H9 (cell line): ENCODE measurements at regions not wholly inside any gene's neighbourhood (a gene's known extent, or its start where the extent isn't known, plus 50 kb on each side); places are given as distances from the start of the nearest gene placed in this dataset.

Experiments
- DNase-seq: peaks from one replicate; pipeline ENCODE4 v3.0.0-alpha.2; 2017
- H2AFZ ChIP-seq: one replicate; pipeline ENCODE4 v1.6.1; 2013; ENCODE audit warnings: mild to moderate bottlenecking, low read length, control low read depth, moderate library complexity
- H2AK5ac ChIP-seq: 2 replicates; pipeline ENCODE4 v1.6.1; 2013; ENCODE audit warnings: low read length, control low read depth, mixed read lengths; ENCODE audit not compliant: insufficient read length
- H2BK120ac ChIP-seq: one replicate; pipeline ENCODE4 v1.6.1; 2013; ENCODE audit warnings: low read depth, mild to moderate bottlenecking, low read length, control low read depth, inconsistent platforms; ENCODE audit not compliant: poor library complexity, severe bottlenecking
- H2BK12ac ChIP-seq: 2 replicates; pipeline ENCODE4 v1.6.1; 2013; ENCODE audit warnings: low read length, control low read depth, mixed read lengths, low read depth; ENCODE audit not compliant: insufficient read length
- H2BK15ac ChIP-seq: 2 replicates; pipeline ENCODE4 v1.6.1; 2013; ENCODE audit warnings: low read depth, low read length, control low read depth
- H2BK20ac ChIP-seq: one replicate; pipeline ENCODE4 v1.6.1; 2013; ENCODE audit warnings: low read depth, mild to moderate bottlenecking, low read length, control low read depth, inconsistent platforms; ENCODE audit not compliant: poor library complexity, severe bottlenecking
- H2BK5ac ChIP-seq: 2 replicates; pipeline ENCODE4 v1.6.1; 2013; ENCODE audit warnings: low read length, control low read depth, mixed read lengths; ENCODE audit not compliant: insufficient read length
- H3K14ac ChIP-seq: 2 replicates; pipeline ENCODE4 v1.6.1; 2013; ENCODE audit warnings: low read length, control low read depth; ENCODE audit not compliant: insufficient read depth
- H3K18ac ChIP-seq: 2 replicates; pipeline ENCODE4 v1.6.1; 2013; ENCODE audit warnings: low read depth, mild to moderate bottlenecking, mixed read lengths, low read length, control low read depth; ENCODE audit not compliant: insufficient read length
- H3K23ac ChIP-seq: 2 replicates; pipeline ENCODE4 v1.6.1; 2013; ENCODE audit warnings: low read length, control low read depth, mixed read lengths, low read depth; ENCODE audit not compliant: insufficient read length
- H3K23me2 ChIP-seq: 2 replicates; pipeline ENCODE4 v1.6.1; 2013; ENCODE audit warnings: low read depth, mild to moderate bottlenecking, mixed read lengths, low read length, control low read depth; ENCODE audit not compliant: insufficient read length, poor library complexity, severe bottlenecking
- H3K27ac ChIP-seq: 2 replicates; pipeline ENCODE4 v1.5.1; 2013; ENCODE audit warnings: low read length, control low read depth, mixed read lengths, low read depth; ENCODE audit not compliant: insufficient read length
- H3K27me3 ChIP-seq: 2 replicates; pipeline ENCODE4 v1.6.1; 2013; ENCODE audit warnings: low read length, control low read depth, inconsistent platforms; ENCODE audit not compliant: insufficient read depth
- H3K4ac ChIP-seq: 2 replicates; pipeline ENCODE4 v1.6.1; 2013; ENCODE audit warnings: low read depth, mild to moderate bottlenecking, control low read depth, inconsistent platforms, low read length, moderate library complexity
- H3K4me1 ChIP-seq: 2 replicates; pipeline ENCODE4 v1.6.1; 2013; ENCODE audit warnings: low read length, control low read depth, inconsistent platforms; ENCODE audit not compliant: insufficient read depth
- H3K4me2 ChIP-seq: 2 replicates; pipeline ENCODE4 v1.6.1; 2013; ENCODE audit warnings: low read length, control low read depth, mixed read lengths; ENCODE audit not compliant: insufficient read length, insufficient read depth
- H3K56ac ChIP-seq: 2 replicates; pipeline ENCODE4 v1.6.1; 2013; ENCODE audit warnings: low read depth, mild to moderate bottlenecking, mixed read lengths, low read length, control low read depth; ENCODE audit not compliant: insufficient read length
- H3K79me1 ChIP-seq: 2 replicates; pipeline ENCODE4 v1.6.1; 2013; ENCODE audit warnings: low read depth, mild to moderate bottlenecking, moderate library complexity, low read length, control low read depth, inconsistent platforms; ENCODE audit not compliant: insufficient read depth, poor library complexity, severe bottlenecking
- H3K79me2 ChIP-seq: 2 replicates; pipeline ENCODE4 v1.6.1; 2013; ENCODE audit warnings: low read length, control low read depth, inconsistent platforms; ENCODE audit not compliant: insufficient read depth
- H3K9ac ChIP-seq: 2 replicates; pipeline ENCODE4 v1.6.1; 2013; ENCODE audit warnings: low read length, control low read depth, mixed read lengths; ENCODE audit not compliant: insufficient read length; ENCODE audit errors: extremely low read depth
- H3K9me3 ChIP-seq: one replicate; pipeline ENCODE4 v1.6.1; 2013; ENCODE audit warnings: low read depth, low read length, inconsistent platforms; ENCODE audit not compliant: control insufficient read depth
- H3T11ph ChIP-seq: one replicate; pipeline ENCODE4 v1.6.1; 2013; ENCODE audit warnings: mild to moderate bottlenecking, low read length, control low read depth, inconsistent platforms
- H4K20me1 ChIP-seq: one replicate; pipeline ENCODE4 v1.6.1; 2013; ENCODE audit not compliant: control insufficient read depth, insufficient read length, insufficient read depth
- H4K5ac ChIP-seq: 2 replicates; pipeline ENCODE4 v1.6.1; 2013; ENCODE audit warnings: low read depth, mild to moderate bottlenecking, mixed read lengths, low read length, control low read depth; ENCODE audit not compliant: insufficient read length
- H4K8ac ChIP-seq: replicated peaks from 2 replicates; pipeline ENCODE4 v1.6.1; 2013; ENCODE audit warnings: low read length, control low read depth, mixed read lengths, low read depth; ENCODE audit not compliant: insufficient read length
- H4K91ac ChIP-seq: 2 replicates; pipeline ENCODE4 v1.6.1; 2013; ENCODE audit warnings: low read depth, mild to moderate bottlenecking, moderate library complexity, mixed read lengths, low read length, control low read depth; ENCODE audit not compliant: insufficient read length
- H3K27ac Mint-ChIP-seq, 3 experiments: 2 replicates in 2 of 3; 3 replicates in 1 of 3; pipeline ENCODE4 v1.8.0; 2020 to 2021; ENCODE audit warnings: mixed read lengths in 3 of 3, mild to moderate bottlenecking in 1 of 3, moderate library complexity in 1 of 3
- H3K27me3 Mint-ChIP-seq: 2 replicates; pipeline ENCODE4 v1.8.0; 2021; ENCODE audit warnings: low read depth, mild to moderate bottlenecking, moderate library complexity, mixed read lengths
- H3K36me3 Mint-ChIP-seq, 3 experiments: 2 replicates in 2 of 3; 3 replicates in 1 of 3; pipeline ENCODE4 v1.8.0; 2020 to 2021; ENCODE audit warnings: low read depth in 3 of 3, mixed read lengths in 3 of 3; ENCODE audit not compliant: insufficient read depth in 1 of 3
- H3K4me1 Mint-ChIP-seq, 2 experiments: 2 replicates each; pipeline ENCODE4 v1.8.0; 2020; ENCODE audit warnings: mixed read lengths in 2 of 2
- H3K4me3 Mint-ChIP-seq, 2 experiments: 2 replicates in 1 of 2; 3 replicates in 1 of 2; pipeline ENCODE4 v1.8.0; 2020 to 2021; ENCODE audit warnings: mild to moderate bottlenecking in 2 of 2, mixed read lengths in 2 of 2, moderate library complexity in 1 of 2
- H3K9me3 Mint-ChIP-seq, 2 experiments: 2 replicates in 1 of 2; 3 replicates in 1 of 2; pipeline ENCODE4 v1.8.0; 2020; ENCODE audit warnings: mild to moderate bottlenecking in 2 of 2, mixed read lengths in 2 of 2, moderate library complexity in 1 of 2
- CTCF ChIP-seq: fragments of 200-600 bp; sonication (generic); conservative IDR thresholded peaks from 3 replicates; pipeline ENCODE4 v1.8.0; 2021; ENCODE audit warnings: antibody characterized with exemption, mild to moderate bottlenecking
- WGBS: extraction: QIAGEN DNeasy Blood & Tissue Kit; methylation state at CpG from one replicate; pipeline ENCODE4 v1.1.7; 2013; ENCODE audit warnings: missing lambda C conversion rate, low lambda C conversion rate, mixed read lengths; ENCODE audit not compliant: insufficient read length; ENCODE audit errors: extremely low coverage; 5-methylcytosine and 5-hydroxymethylcytosine counted together

DNA sequence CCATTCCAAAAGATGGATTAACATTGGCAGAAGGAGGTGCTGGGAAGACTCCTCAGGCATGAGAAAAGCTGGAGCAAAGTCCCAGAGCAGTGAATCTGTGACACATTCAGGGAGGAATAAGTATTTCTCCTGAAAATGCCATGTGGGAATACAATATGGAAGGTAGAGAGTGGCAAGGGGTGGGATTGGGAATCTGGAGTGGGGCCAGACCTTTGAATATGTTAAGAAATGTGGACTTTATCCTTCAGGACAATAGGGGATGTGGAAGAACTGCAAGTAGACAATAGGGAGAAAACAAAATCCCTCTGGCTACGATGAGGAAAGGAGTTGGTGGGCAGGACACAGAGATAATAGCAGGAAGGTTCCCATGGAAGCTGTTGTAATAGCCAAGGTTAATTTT, 305.6 kb upstream of the TGFBR2 start:
- no peak overlapping the region for H2BK20ac ChIP-seq
- Mint-ChIP-seq H3K9me3 (peaks cover 4 to 6% of the 10 kb centered on the region in 2 experiments), H3K27ac (no peak overlapping the region), H3K4me1 (peaks cover 5 to 6% of the 10 kb centered on the region in 2 experiments), H3K36me3 (peaks cover 3 to 5% (median 4%) of the 10 kb centered on the region in 3 experiments; a peak in 6 of 7 replicates), H3K4me3 (no peak overlapping the region), H3K27me3 (no peaks in the 10 kb centered on the region)
- H3K4ac ChIP-seq: no peak overlapping the region
- H3K23ac ChIP-seq: no peak overlapping the region
- H4K91ac ChIP-seq: no peak overlapping the region
- H3K79me2 ChIP-seq: no peaks in the 10 kb centered on the region
- WGBS: no CpG with 5 or more reads among the region's 1 CpG
- no peaks in the 10 kb centered on the region for H3K23me2 ChIP-seq
- H4K20me1 ChIP-seq: no peaks in the 10 kb centered on the region
- no peak overlapping the region for H3K4me2 ChIP-seq
- H3K9me3 ChIP-seq: no peaks in the 10 kb centered on the region
- H3K79me1 ChIP-seq: no peaks in the 10 kb centered on the region
- H3K27ac ChIP-seq: no peak overlapping the region
- H2AK5ac ChIP-seq: no peak overlapping the region
- no peak overlapping the region for H3T11ph ChIP-seq
- no peak overlapping the region for H2AFZ ChIP-seq
- H3K14ac ChIP-seq: no peak overlapping the region
- H2BK15ac ChIP-seq: no peak overlapping the region
- no peaks in the 10 kb centered on the region for H3K4me1 ChIP-seq
- no peak overlapping the region for H2BK12ac ChIP-seq
- DNase-seq: no peak
- TF ChIP-seq CTCF: no peak
- no peak overlapping the region for H3K18ac ChIP-seq
- H3K9ac ChIP-seq: no peak overlapping the region
- no peak overlapping the region for H4K8ac ChIP-seq
- no peak overlapping the region for H2BK5ac ChIP-seq
- no peak overlapping the region for H3K56ac ChIP-seq
- no peaks in the 10 kb centered on the region for H3K27me3 ChIP-seq
- H2BK120ac ChIP-seq: no peak overlapping the region
- H4K5ac ChIP-seq: no peak overlapping the region
